ENCODE measurements at regions not wholly inside any gene's neighbourhood (a gene's known extent, or its start where the extent isn't known, plus 50 kb on each side); places are given as distances from the start of the nearest gene placed in this dataset.

GRCh38 chr15:98152156-98152555 lies 191.7 kb downstream of the ARRDC4 start:
- no peak for TF ChIP-seq CTCF (conservative IDR thresholded peaks at IDR 0.05; ENCODE audit: low read depth, low read length)
- no peak overlapping the region for H3K4me3 ChIP-seq (ENCODE audit: low read length)
- no peak for DNase-seq (ENCODE audit: low read depth)

GRCh38 chr15:98154863-98155262 lies 194.4 kb downstream of the ARRDC4 start:
- no peak overlapping the region for H3K4me3 ChIP-seq (ENCODE audit: low read length)
- peak; percentile 79 for DNase-seq (ENCODE audit: low read depth)
- TF ChIP-seq CTCF (conservative IDR thresholded peaks at IDR 0.05; ENCODE audit: low read depth, low read length) = no peak

- H3K4me3 ChIP-seq (ENCODE audit: low read length) = no peak overlapping the region
Measured at GRCh38 chr15:98155356-98155755, 194.9 kb downstream of the ARRDC4 start.

GRCh38 chr15:98160236-98160635 lies 199.7 kb downstream of the ARRDC4 start:
- H3K4me3 ChIP-seq (ENCODE audit: low read length) = no peak overlapping the region
- DNase-seq (ENCODE audit: low read depth) = no peak
- no peak for TF ChIP-seq CTCF (conservative IDR thresholded peaks at IDR 0.05; ENCODE audit: low read depth, low read length)

More at GRCh38 chr15:98155356-98155755, 194.9 kb downstream of the ARRDC4 start:
- no peak for DNase-seq (ENCODE audit: low read depth)
- no peak for TF ChIP-seq CTCF (conservative IDR thresholded peaks at IDR 0.05; ENCODE audit: low read depth, low read length)

GRCh38 chr15:98163319-98164045 lies 203.0 kb downstream of the ARRDC4 start:
- DNase-seq (ENCODE audit: low read depth) = no peak
- no peak overlapping the region for H3K4me3 ChIP-seq (ENCODE audit: low read length)

GRCh38 chr15:98164571-98164970 lies 204.1 kb downstream of the ARRDC4 start:
- TF ChIP-seq CTCF (conservative IDR thresholded peaks at IDR 0.05; ENCODE audit: low read depth, low read length) = no peak
- no peak overlapping the region for H3K4me3 ChIP-seq (ENCODE audit: low read length)
- DNase-seq (ENCODE audit: low read depth) = no peak

More at GRCh38 chr15:98163319-98164045, 203.0 kb downstream of the ARRDC4 start:
- no peak for TF ChIP-seq CTCF (conservative IDR thresholded peaks at IDR 0.05; ENCODE audit: low read depth, low read length)

- DNase-seq (ENCODE audit: low read depth) = no peak
- no peak for TF ChIP-seq CTCF (conservative IDR thresholded peaks at IDR 0.05; ENCODE audit: low read depth, low read length)
- no peak overlapping the region for H3K4me3 ChIP-seq (ENCODE audit: low read length)
Measured at GRCh38 chr15:98164986-98165385, 204.5 kb downstream of the ARRDC4 start.

Data from retinal pigment epithelial cell (primary cell).